PC-3 (cell line): ENCODE measurements at regions not wholly inside any gene's neighbourhood (a gene's known extent, or its start where the extent isn't known, plus 50 kb on each side); places are given as distances from the start of the nearest gene placed in this dataset.
A peak's percentile ranks its signal among the peaks of the same experiment; 100 is the strongest.

Experiments
- ATAC-seq: fragments of 200-7000 bp; cut with Tn5 transposase; 2 replicates; pipeline ENCODE4 v1.9.1; 2020; ENCODE audit warnings: mild to moderate bottlenecking, moderate library complexity
- BruUV-seq: library from RNA; stranded (reverse); fragments of 400-500 nt; replicated peaks from 2 replicates; lab custom pipeline; 2021; lab: Mats Ljungman, UMichigan
- CTCF ChIA-PET: fragments of 300-600 bp; sonication (Branson Sonifier 250); formaldehyde crosslinking; loops from one replicate; lab custom pipeline; 2022; ENCODE audit warnings: antibody characterized with exemption; lab: Charles Lee
- POLR2A ChIA-PET: fragments of 300-600 bp; sonication (Branson Sonifier 250); formaldehyde crosslinking; loops from one replicate; lab custom pipeline; 2022; ENCODE audit warnings: antibody characterized with exemption; ENCODE audit not compliant: unreplicated experiment; lab: Charles Lee
- DNase-seq: peaks from one replicate; pipeline ENCODE4 v3.0.0-alpha.2; 2015
- H2AFZ ChIP-seq: fragments of 300-600 bp; sonication (generic); 2 replicates; pipeline ENCODE4 v1.6.0; 2016; ENCODE audit warnings: antibody characterized with exemption, low read length
- H3F3A ChIP-seq: fragments of 300-600 bp; sonication (generic); one replicate; pipeline ENCODE4 v1.6.0; 2017; ENCODE audit warnings: antibody characterized with exemption, low read length, control low read depth, mild to moderate bottlenecking; ENCODE audit not compliant: unreplicated experiment
- H3K27ac ChIP-seq: fragments of 300-600 bp; sonication (generic); 2 replicates; pipeline ENCODE4 v1.5.1; 2016; ENCODE audit warnings: mild to moderate bottlenecking, low read length
- H3K27me3 ChIP-seq: fragments of 300-600 bp; sonication (generic); 2 replicates; pipeline ENCODE4 v1.6.1; 2016; ENCODE audit warnings: low read length, mixed read lengths
- H3K36me3 ChIP-seq: fragments of 300-600 bp; sonication (generic); 2 replicates; pipeline ENCODE4 v1.6.1; 2016; ENCODE audit warnings: low read depth, mixed run types, low read length, mixed read lengths
- H3K4me1 ChIP-seq: fragments of 300-600 bp; sonication (generic); 2 replicates; pipeline ENCODE4 v1.5.1; 2016; ENCODE audit warnings: low read length; ENCODE audit not compliant: insufficient read depth
- H3K4me2 ChIP-seq: fragments of 300-600 bp; sonication (generic); 2 replicates; pipeline ENCODE4 v1.6.0; 2016; ENCODE audit warnings: low read length
- H3K4me3 ChIP-seq: fragments of 300-600 bp; sonication (generic); 2 replicates; pipeline ENCODE4 v1.5.1; 2016; ENCODE audit warnings: mild to moderate bottlenecking, low read length, mixed read lengths
- H3K79me2 ChIP-seq: fragments of 300-600 bp; sonication (generic); 2 replicates; pipeline ENCODE4 v1.6.1; 2017; ENCODE audit warnings: low read length, mixed read lengths
- H3K9ac ChIP-seq: fragments of 300-600 bp; sonication (generic); 2 replicates; pipeline ENCODE4 v1.6.0; 2016; ENCODE audit warnings: mild to moderate bottlenecking, low read length
- H3K9me2 ChIP-seq: fragments of 300-600 bp; sonication (generic); replicated peaks from 2 replicates; pipeline ENCODE4 v1.6.1; 2016; ENCODE audit warnings: mixed run types, low read length, mixed read lengths
- H3K9me3 ChIP-seq: fragments of 300-600 bp; sonication (generic); 2 replicates; pipeline ENCODE4 v1.6.1; 2016; ENCODE audit warnings: low read length, mixed read lengths
- H4K20me1 ChIP-seq: fragments of 300-600 bp; sonication (generic); 2 replicates; pipeline ENCODE4 v1.6.1; 2016; ENCODE audit warnings: low read length, mixed read lengths
- EZH2 ChIP-seq: fragments of 300-600 bp; sonication (generic); IDR thresholded peaks from one replicate; pipeline ENCODE4 v1.6.1; 2017; ENCODE audit warnings: antibody characterized with exemption, mild to moderate bottlenecking, low read length; ENCODE audit not compliant: unreplicated experiment
- EZH2phosphoT487 ChIP-seq: fragments of 300-600 bp; sonication (generic); IDR thresholded peaks from 2 replicates; pipeline ENCODE4 v1.6.1; 2018; ENCODE audit warnings: mild to moderate bottlenecking, antibody characterized with exemption, low read length, borderline replicate concordance
- intact Hi-C: fragments of 100-400 bp; cut with micrococcal nuclease; formaldehyde crosslinking; loops from 2 replicates; pipeline ENCODE4 v1.9.0; 2023
- TF ChIP-seq, protein P1 (sequence below): fragments of 300-600 bp; sonication (generic); conservative IDR thresholded peaks from 2 replicates; pipeline ENCODE4 v1.5.1; 2017; ENCODE audit warnings: antibody characterized with exemption, low read depth, mild to moderate bottlenecking, low read length

DNA sequence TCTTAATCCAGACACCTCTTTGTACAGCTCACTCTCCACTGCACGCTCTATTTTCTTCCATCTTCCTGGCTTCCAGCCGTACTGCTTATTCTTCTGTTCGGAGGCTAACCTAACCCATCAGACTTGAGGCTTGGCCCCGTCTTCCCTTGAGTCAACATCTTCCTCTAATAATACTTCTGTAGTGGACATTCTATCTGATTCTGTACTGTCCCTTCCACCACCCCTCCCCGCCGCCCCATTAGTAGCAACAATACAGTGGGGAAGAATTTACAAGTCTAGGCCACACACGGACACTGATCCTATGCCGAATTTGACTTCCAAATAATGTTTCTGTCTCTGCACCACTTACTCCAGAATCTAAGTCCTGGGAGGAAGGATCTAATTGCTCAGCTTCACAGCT is 86.0 kb upstream of the TNRC6A start:
- POLR2A ChIA-PET, result no interaction called here
- Histone ChIP-seq H3K9me3 (no peaks in the 10 kb centered on the region), H3K36me3 (no peaks in the 10 kb centered on the region), H3K4me3 (no peak overlapping the region), H2AFZ (no peak overlapping the region), H3K9me2 (no peaks in the 10 kb centered on the region), H3F3A (peaks cover 6% of the 10 kb centered on the region), H3K27ac (no peak overlapping the region), H3K79me2 (no peaks in the 10 kb centered on the region), H4K20me1 (no peaks in the 10 kb centered on the region), H3K4me2 (no peak overlapping the region), H3K4me1 (peaks cover 23% of the 10 kb centered on the region), H3K27me3 (no peaks in the 10 kb centered on the region), H3K9ac (no peak overlapping the region)
- no peak for ATAC-seq
- no peak for DNase-seq
- intact Hi-C loops, result no loop called here
- BruUV-seq, result no TSS peak
- CTCF ChIA-PET, result no interaction called here
- TF ChIP-seq, protein P1, sequence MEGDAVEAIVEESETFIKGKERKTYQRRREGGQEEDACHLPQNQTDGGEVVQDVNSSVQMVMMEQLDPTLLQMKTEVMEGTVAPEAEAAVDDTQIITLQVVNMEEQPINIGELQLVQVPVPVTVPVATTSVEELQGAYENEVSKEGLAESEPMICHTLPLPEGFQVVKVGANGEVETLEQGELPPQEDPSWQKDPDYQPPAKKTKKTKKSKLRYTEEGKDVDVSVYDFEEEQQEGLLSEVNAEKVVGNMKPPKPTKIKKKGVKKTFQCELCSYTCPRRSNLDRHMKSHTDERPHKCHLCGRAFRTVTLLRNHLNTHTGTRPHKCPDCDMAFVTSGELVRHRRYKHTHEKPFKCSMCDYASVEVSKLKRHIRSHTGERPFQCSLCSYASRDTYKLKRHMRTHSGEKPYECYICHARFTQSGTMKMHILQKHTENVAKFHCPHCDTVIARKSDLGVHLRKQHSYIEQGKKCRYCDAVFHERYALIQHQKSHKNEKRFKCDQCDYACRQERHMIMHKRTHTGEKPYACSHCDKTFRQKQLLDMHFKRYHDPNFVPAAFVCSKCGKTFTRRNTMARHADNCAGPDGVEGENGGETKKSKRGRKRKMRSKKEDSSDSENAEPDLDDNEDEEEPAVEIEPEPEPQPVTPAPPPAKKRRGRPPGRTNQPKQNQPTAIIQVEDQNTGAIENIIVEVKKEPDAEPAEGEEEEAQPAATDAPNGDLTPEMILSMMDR, result no peak
- TF ChIP-seq EZH2phosphoT487, result no peak
- no peak for TF ChIP-seq EZH2

DNA sequence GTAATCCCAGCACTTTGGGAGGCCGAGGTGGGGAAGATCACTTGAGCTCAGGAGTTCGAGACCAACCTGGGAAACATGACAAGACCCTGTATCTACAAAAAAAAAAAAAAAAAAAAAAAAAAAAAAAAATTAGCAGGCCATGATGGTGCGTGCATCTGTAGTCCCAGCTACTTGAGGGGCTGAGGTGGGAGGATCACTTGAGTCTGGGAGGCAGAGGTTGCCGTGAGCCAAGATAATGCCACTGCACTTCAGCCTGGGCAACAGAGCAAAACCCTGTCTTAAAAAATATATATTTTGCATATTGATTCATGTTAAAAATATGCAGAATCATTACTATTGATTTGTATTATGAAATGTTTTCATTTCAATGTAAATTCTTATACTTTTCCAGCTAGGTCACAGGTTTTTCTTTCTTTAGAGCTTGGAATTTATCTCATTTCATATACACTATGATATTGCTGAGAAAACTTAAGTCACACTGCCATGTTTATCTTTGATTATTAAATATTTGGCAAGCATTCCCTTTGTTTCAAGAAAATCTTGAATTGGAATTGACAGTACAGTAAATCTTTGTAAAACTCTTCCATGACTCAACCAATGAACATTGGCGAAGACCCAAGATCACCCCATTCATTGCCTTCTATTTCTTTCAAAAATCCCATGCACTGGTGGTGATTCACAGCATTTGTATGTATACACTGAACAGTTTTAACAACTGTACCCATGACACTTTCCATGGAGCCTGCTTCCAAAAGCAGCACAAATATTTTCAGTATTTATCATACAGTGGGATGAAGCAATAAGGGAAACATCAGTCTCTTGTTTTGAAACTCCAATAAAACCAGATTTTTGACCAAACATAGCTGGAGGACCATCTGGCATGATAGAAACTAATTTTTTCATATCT is 83.5 kb upstream of the TNRC6A start:
- peaks cover 23% of the 10 kb centered on the region for H3K4me1 ChIP-seq
- peak overlapping the region; percentile 47 for H3K9ac ChIP-seq
- no peaks in the 10 kb centered on the region for H3K27me3 ChIP-seq
- intact Hi-C loops, result loop anchor here (1.0 to 2.0 kb wide), 3 partner anchors 10 to 65 kb away; no protein-coding TSS in a partner anchor
- peak overlapping the region; percentile 93 for H3K27ac ChIP-seq
- H3K79me2 ChIP-seq, result no peaks in the 10 kb centered on the region
- no peak overlapping the region for H3K4me3 ChIP-seq
- H3K9me3 ChIP-seq, result no peaks in the 10 kb centered on the region
- BruUV-seq, result no TSS peak
- DNase-seq (peak; percentile 98), ATAC-seq (peak; percentile 98)
- H3K4me2 ChIP-seq, result peak overlapping the region; percentile 60
- H3K9me2 ChIP-seq, result no peaks in the 10 kb centered on the region
- no peak overlapping the region for H2AFZ ChIP-seq
- TF ChIP-seq EZH2 (no peak), EZH2phosphoT487 (no peak)
- TF ChIP-seq, protein P1, result no peak
- no peaks in the 10 kb centered on the region for H3K36me3 ChIP-seq
- POLR2A ChIA-PET, result interaction anchor here (0.6 kb wide), 1 partner anchor 1290 kb away, joined by 3 read pairs; no protein-coding TSS in a partner anchor
- peaks cover 6% of the 10 kb centered on the region for H3F3A ChIP-seq
- H4K20me1 ChIP-seq, result no peaks in the 10 kb centered on the region
- CTCF ChIA-PET, result interaction anchor here (0.6 to 0.7 kb wide), 3 partner anchors 17 to 463 kb away, joined by 3 to 7 read pairs (median 4); no protein-coding TSS in a partner anchor

DNA sequence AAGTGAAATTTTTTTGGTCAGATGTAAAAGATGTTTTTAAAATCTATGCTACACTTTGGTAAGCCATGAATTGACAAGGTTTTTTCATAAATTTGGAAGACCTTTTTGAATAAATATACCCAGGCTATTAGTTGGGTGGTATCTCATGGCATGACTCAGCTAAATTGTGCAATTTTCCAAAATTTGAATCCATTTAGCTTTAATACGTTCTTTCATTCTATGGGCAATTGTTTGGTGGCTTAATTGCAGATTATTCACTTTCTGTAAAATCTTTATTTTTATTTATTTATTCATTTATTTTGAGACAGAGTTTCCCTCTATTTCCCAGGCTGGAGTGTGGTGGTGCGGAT is 82.8 kb upstream of the TNRC6A start:
- DNase-seq (no peak), ATAC-seq (peak; percentile 6)
- ChIA-PET POLR2A (interaction anchor here (0.6 kb wide), 1 partner anchor 1291 kb away, joined by 3 read pairs; no protein-coding TSS in a partner anchor), CTCF (no interaction called here)
- Histone ChIP-seq H3K36me3 (no peaks in the 10 kb centered on the region), H3K27me3 (no peaks in the 10 kb centered on the region), H3K27ac (peak overlapping the region; percentile 93), H3K9ac (peak overlapping the region; percentile 47), H3K9me3 (no peaks in the 10 kb centered on the region), H3K4me2 (peak overlapping the region; percentile 60), H2AFZ (no peak overlapping the region), H3K4me1 (peaks cover 23% of the 10 kb centered on the region), H4K20me1 (no peaks in the 10 kb centered on the region), H3K79me2 (no peaks in the 10 kb centered on the region), H3K9me2 (no peaks in the 10 kb centered on the region), H3F3A (peaks cover 6% of the 10 kb centered on the region), H3K4me3 (no peak overlapping the region)
- no peak for TF ChIP-seq EZH2
- no peak for TF ChIP-seq EZH2phosphoT487
- TF ChIP-seq, protein P1, result no peak
- BruUV-seq, result no TSS peak
- intact Hi-C loops, result loop anchor here (1.0 to 2.0 kb wide), 3 partner anchors 10 to 65 kb away; no protein-coding TSS in a partner anchor
